Skeletal muscle tissue (tissue), 3 donors: ENCODE measurements at regions not wholly inside any gene's neighbourhood (a gene's known extent, or its start where the extent isn't known, plus 50 kb on each side); places are given as distances from the start of the nearest gene placed in this dataset.
"Not testable (repeated sequence)": the region's sequence is repeated elsewhere in the genome, so short reads cannot be mapped to it uniquely, and the experiment has no call there.

Source experiments
- H3K27ac ChIP-seq: one replicate; pipeline ENCODE4 v1.7.0; 2013; ENCODE audit warnings: mild to moderate bottlenecking, low read depth, low read length, inconsistent platforms
- H3K27me3 ChIP-seq, 3 donors: one replicate each; pipeline ENCODE4 v1.7.0; 2013; ENCODE audit warnings: low read length in 3 of 3; ENCODE audit not compliant: control insufficient read depth in 3 of 3, insufficient read depth in 3 of 3
- H3K36me3 ChIP-seq, 3 donors: one replicate each; pipeline ENCODE4 v1.7.0; 2013; ENCODE audit warnings: low read length in 3 of 3; ENCODE audit not compliant: control insufficient read depth in 3 of 3, insufficient read depth in 3 of 3
- H3K4me1 ChIP-seq, 3 donors: one replicate each; pipeline ENCODE4 v1.7.0; 2013; ENCODE audit warnings: low read length in 3 of 3, mild to moderate bottlenecking in 3 of 3; ENCODE audit not compliant: control insufficient read depth in 3 of 3, insufficient read depth in 3 of 3
- H3K4me3 ChIP-seq, 3 donors: one replicate each; pipeline ENCODE4 v1.7.0; 2013; ENCODE audit warnings: low read length in 3 of 3
- H3K9ac ChIP-seq, 3 donors: one replicate each; pipeline ENCODE4 v1.7.0; 2013; ENCODE audit warnings: low read length in 3 of 3, mild to moderate bottlenecking in 3 of 3, moderate library complexity in 2 of 3, low read depth in 1 of 3
- H3K9me3 ChIP-seq, 3 donors: one replicate each; pipeline ENCODE4 v1.7.0; 2013; ENCODE audit warnings: low read length in 3 of 3; ENCODE audit not compliant: control insufficient read depth in 3 of 3
- donor health status: Osteomylitis.

DNA sequence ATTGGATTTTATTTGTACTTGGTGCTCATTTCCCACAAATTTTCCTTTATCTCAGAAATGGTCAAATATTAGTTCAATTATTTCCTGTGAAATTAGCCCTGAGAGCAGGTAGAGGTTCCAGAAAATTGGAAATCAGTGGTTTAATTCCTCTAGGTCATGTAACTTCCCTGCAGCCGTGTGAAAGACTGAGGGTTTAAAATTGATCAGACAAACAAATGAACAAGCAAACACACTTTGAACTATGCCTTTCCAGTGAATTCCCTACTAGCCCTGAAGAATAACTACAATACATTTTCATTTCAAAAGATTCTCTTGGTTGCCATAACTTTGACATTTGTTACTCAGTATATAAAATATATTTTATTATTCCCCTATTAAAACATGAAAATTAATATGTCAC, 1116.7 kb downstream of the REEP3 start:
- H3K27me3 ChIP-seq: no peaks in the 10 kb centered on the region
- H3K4me3 ChIP-seq: no peak overlapping the region
- H3K36me3 ChIP-seq: no peaks in the 10 kb centered on the region
- no peak overlapping the region for H3K27ac ChIP-seq
- no peaks in the 10 kb centered on the region for H3K4me1 ChIP-seq
- no peaks in the 10 kb centered on the region for H3K9me3 ChIP-seq
- no peak overlapping the region for H3K9ac ChIP-seq

DNA sequence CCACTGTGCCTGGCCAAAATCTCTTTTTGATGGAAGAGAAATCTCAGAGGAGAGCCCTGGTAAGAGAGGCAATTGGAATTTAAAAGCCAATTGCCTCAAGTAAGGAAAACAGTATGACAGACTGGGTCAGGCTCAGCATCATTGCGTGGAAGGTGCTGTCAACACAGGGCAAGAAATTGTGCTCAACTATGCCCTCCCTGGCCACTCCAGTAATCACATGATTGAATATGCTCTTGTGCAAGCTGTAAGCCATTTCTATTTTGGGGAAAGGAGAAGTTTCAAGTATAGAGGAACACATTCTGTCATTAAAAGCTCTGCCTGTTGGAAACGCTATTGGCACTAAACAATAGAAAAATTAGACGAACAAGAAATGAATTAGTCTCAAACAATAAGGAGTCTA, 1127.7 kb downstream of the REEP3 start:
- Histone ChIP-seq H3K27me3 (no peaks in the 10 kb centered on the region), H3K4me1 (no peaks in the 10 kb centered on the region), H3K4me3 (no peak overlapping the region), H3K27ac (no peak overlapping the region), H3K36me3 (no peaks in the 10 kb centered on the region), H3K9me3 (no peaks in the 10 kb centered on the region), H3K9ac (no peak overlapping the region)

GRCh38 chr10:64658528-64658927, 1137.3 kb downstream of the REEP3 start:
- H3K4me3 ChIP-seq: no peak overlapping the region
- H3K27ac ChIP-seq: no peak overlapping the region
- H3K36me3 ChIP-seq: no peaks in the 10 kb centered on the region
- no peaks in the 10 kb centered on the region for H3K4me1 ChIP-seq
- H3K27me3 ChIP-seq: no peaks in the 10 kb centered on the region
- H3K9me3 ChIP-seq: no peaks in the 10 kb centered on the region
- H3K9ac ChIP-seq: no peak overlapping the region

DNA sequence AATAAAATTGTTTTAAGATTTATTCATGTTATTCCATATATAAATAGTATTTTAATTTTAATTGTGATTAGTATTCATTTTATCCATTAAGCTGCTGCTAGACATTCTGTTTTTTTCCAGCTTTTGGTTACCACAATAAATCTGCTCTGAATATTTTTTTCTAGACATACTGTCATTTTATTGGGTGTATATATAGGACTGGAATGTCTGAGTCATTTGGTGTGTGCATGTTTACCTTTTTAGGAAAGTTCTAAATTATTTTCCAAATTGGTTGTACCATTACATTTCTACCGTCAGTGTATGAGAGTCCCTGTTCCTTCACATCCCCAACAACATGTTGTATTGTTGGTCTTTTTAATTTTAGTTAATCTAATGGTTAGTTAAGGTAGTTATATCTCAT, 1138.1 kb downstream of the REEP3 start:
- H3K4me3 ChIP-seq: no peak overlapping the region
- no peaks in the 10 kb centered on the region for H3K36me3 ChIP-seq
- H3K9ac ChIP-seq: no peak overlapping the region
- no peaks in the 10 kb centered on the region for H3K4me1 ChIP-seq
- no peak overlapping the region for H3K27ac ChIP-seq
- no peaks in the 10 kb centered on the region for H3K9me3 ChIP-seq
- no peaks in the 10 kb centered on the region for H3K27me3 ChIP-seq

- H3K9ac ChIP-seq: no peak overlapping the region
- no peaks in the 10 kb centered on the region for H3K27me3 ChIP-seq
- no peaks in the 10 kb centered on the region for H3K9me3 ChIP-seq
- H3K27ac ChIP-seq: no peak overlapping the region
- no peaks in the 10 kb centered on the region for H3K36me3 ChIP-seq
- H3K4me3 ChIP-seq: no peak overlapping the region
- no peaks in the 10 kb centered on the region for H3K4me1 ChIP-seq
These were observed 1160.8 kb downstream of the REEP3 start for GRCh38 chr10:64682043-64682442.

DNA sequence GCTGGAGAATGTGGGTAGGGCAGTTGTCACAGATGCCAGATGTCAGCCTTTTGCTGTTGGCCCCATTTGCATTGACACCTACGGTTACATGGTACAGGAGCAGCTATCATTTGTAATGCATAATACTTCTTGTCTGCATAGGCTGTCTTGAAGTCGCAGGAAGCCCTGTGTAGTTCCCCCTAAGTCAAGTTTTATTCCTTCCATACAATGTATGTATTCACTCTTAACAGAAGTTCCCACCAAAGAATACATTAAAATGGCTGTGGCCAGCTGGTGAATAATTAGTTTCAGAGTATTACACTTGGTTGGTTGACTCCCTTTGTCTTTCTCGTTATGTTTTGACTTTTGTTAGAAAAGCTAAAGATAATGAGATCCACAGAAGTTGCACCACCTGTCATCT, 1169.0 kb downstream of the REEP3 start:
- Histone ChIP-seq H3K4me1 (no peaks in the 10 kb centered on the region), H3K9me3 (no peaks in the 10 kb centered on the region), H3K27me3 (no peaks in the 10 kb centered on the region), H3K9ac (no peak overlapping the region), H3K27ac (no peak overlapping the region), H3K4me3 (no peak overlapping the region), H3K36me3 (no peaks in the 10 kb centered on the region)

GRCh38 chr10:64699244-64699643, 1178.0 kb downstream of the REEP3 start:
- no peaks in the 10 kb centered on the region for H3K27me3 ChIP-seq
- H3K9ac ChIP-seq: no peak overlapping the region
- no peaks in the 10 kb centered on the region for H3K36me3 ChIP-seq
- no peaks in the 10 kb centered on the region for H3K4me1 ChIP-seq
- H3K27ac ChIP-seq: no peak overlapping the region
- H3K9me3 ChIP-seq: no peaks in the 10 kb centered on the region
- H3K4me3 ChIP-seq: no peak overlapping the region

DNA sequence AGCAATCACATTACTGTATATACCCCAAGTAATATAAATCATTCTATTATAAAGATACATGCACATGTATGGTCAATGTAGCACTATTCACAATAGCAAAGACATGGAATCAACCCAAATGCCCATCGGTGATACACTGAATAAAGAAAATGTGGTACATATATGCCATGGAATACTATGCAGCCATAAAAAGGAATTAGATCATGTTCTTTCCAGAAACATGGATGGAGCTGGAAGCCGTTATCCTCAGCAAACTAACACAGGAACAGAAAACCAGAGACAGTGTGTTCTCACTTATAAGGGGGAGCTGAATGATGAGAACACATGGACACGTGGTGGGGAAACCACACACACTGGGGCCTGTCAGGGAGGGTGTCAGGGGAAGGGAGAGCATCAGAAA, 1180.9 kb downstream of the REEP3 start:
- not testable (repeated sequence) for H3K9ac ChIP-seq, H3K27me3 ChIP-seq, H3K4me3 ChIP-seq, H3K9me3 ChIP-seq, H3K27ac ChIP-seq, H3K36me3 ChIP-seq, H3K4me1 ChIP-seq

- Histone ChIP-seq H3K4me1 (no peaks in the 10 kb centered on the region), H3K27ac (no peak overlapping the region), H3K9ac (no peak overlapping the region), H3K27me3 (no peaks in the 10 kb centered on the region), H3K36me3 (no peaks in the 10 kb centered on the region), H3K9me3 (no peaks in the 10 kb centered on the region), H3K4me3 (no peak overlapping the region)
These were observed 1187.9 kb downstream of the REEP3 start for GRCh38 chr10:64708884-64709681.

GRCh38 chr10:64726466-64726865, 1205.3 kb downstream of the REEP3 start:
- no peaks in the 10 kb centered on the region for H3K4me1 ChIP-seq
- H3K9me3 ChIP-seq: no peaks in the 10 kb centered on the region
- no peak overlapping the region for H3K9ac ChIP-seq
- no peak overlapping the region for H3K27ac ChIP-seq
- H3K4me3 ChIP-seq: no peak overlapping the region
- no peaks in the 10 kb centered on the region for H3K36me3 ChIP-seq
- H3K27me3 ChIP-seq: no peaks in the 10 kb centered on the region
